ENCODE measurements at regions not wholly inside any gene's neighbourhood (a gene's known extent, or its start where the extent isn't known, plus 50 kb on each side); places are given as distances from the start of the nearest gene placed in this dataset.

DNA sequence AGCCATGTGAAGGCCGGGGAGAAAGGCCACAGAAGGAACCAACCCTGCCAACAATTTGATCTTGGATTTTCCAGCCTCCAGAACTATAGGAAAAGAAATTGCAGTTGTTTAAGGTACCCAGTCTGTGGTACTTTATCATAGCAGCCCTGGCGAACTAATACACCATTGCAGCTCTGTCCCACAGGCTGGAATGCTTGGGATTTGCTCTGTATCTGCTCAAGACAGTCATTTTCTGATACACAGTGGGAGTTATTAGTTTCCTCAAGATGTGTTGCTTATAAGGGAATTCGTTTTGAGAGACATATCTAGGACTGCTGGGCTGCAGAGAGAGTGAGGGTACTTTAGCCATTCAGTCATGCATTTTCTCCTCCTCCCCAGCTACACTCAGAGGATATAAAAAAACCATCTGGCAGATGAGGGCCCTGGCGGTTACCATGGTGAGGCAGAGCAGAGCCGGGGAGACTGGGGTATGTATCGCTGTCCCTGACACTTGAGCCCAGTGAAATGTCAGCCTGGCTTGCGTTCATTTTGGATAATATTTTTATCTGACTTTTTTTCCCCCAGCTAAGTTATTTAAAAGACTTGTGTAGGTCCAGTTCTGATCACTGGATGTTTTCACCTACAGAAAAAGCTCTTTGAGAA, 104.6 kb downstream of the DIRAS3 start:
- no peaks in the 10 kb centered on the region for H3K27me3 ChIP-seq
- WGBS, 2 donors, result 33 to 38% methylated on average over 7 of the region's 7 CpGs
- no peak overlapping the region for H3K4me3 ChIP-seq
- TF ChIP-seq, protein P1, sequence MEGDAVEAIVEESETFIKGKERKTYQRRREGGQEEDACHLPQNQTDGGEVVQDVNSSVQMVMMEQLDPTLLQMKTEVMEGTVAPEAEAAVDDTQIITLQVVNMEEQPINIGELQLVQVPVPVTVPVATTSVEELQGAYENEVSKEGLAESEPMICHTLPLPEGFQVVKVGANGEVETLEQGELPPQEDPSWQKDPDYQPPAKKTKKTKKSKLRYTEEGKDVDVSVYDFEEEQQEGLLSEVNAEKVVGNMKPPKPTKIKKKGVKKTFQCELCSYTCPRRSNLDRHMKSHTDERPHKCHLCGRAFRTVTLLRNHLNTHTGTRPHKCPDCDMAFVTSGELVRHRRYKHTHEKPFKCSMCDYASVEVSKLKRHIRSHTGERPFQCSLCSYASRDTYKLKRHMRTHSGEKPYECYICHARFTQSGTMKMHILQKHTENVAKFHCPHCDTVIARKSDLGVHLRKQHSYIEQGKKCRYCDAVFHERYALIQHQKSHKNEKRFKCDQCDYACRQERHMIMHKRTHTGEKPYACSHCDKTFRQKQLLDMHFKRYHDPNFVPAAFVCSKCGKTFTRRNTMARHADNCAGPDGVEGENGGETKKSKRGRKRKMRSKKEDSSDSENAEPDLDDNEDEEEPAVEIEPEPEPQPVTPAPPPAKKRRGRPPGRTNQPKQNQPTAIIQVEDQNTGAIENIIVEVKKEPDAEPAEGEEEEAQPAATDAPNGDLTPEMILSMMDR (IDR thresholded peaks at IDR 0.05), result no peak
- peak overlapping the region in 7 of 10 donors; percentile 41 to 79 (median 61) for H3K27ac ChIP-seq
- peaks cover 2 to 30% (median 22%) of the 10 kb centered on the region in 9 donors for H3K4me1 ChIP-seq
- no peaks in the 10 kb centered on the region for H3K9me3 ChIP-seq
- intact Hi-C loops (cut with DNase I), result loop anchor here in 1 of 10 donors (2.0 to 5.0 kb wide), 2 partner anchors 65 to 71 kb away; no protein-coding TSS in a partner anchor
- DNase-seq (peak; percentile 29 to 45), ATAC-seq (peak; percentile 72 to 94 (median 90))
- no peaks in the 10 kb centered on the region for H3K36me3 ChIP-seq

DNA sequence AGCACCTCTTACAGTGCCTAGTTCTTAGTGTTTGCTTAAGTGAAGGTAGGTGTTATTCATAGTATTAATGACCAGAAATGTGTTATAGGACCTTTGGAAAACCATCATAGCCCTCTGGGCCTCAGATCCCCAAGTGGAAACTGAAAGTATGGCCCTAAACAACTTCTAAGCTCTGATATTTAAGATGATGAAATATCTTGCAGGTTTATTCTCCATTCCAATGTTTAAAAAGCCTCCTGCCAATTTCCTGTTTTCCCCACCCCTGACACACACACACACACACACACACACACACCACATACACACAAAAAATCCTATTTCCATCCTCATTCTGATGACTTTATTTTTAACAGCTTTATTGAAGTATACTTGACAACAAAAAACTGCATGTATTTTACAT, 108.2 kb downstream of the DIRAS3 start:
- Histone ChIP-seq H3K9me3 (no peaks in the 10 kb centered on the region), H3K4me3 (no peak overlapping the region), H3K27me3 (no peaks in the 10 kb centered on the region), H3K27ac (no peak overlapping the region), H3K36me3 (no peaks in the 10 kb centered on the region), H3K4me1 (peaks cover 9 to 46% (median 30%) of the 10 kb centered on the region in 9 donors)
- TF ChIP-seq, protein P1 (IDR thresholded peaks at IDR 0.05), result no peak
- intact Hi-C loops (cut with DNase I), result no loop called here
- ATAC-seq, result no peak
- no peak for DNase-seq

DNA sequence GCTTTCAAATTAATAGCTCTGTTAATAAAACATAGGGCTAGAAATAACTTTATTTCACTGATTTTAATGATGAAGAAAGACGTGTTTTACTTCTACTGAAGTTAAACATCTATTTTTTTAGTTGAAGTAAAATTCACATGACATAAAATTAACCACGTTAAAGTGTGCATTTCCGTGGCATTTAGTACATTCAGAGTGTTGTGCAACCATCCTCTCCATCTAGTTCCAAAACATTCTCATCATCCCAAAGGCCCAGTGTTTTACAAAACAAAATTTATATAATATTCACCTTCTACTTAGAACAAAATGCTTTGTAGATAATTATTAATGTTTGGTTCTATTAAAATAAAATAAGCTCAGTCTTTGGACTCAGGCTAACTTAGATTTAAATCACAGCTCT, 108.5 kb upstream of the GNG12 start:
- Histone ChIP-seq H3K4me3 (no peak overlapping the region), H3K27me3 (no peaks in the 10 kb centered on the region), H3K9me3 (no peaks in the 10 kb centered on the region), H3K27ac (no peak overlapping the region), H3K36me3 (no peaks in the 10 kb centered on the region), H3K4me1 (peaks cover 9 to 45% (median 26%) of the 10 kb centered on the region in 9 donors)
- TF ChIP-seq, protein P1 (IDR thresholded peaks at IDR 0.05), result no peak
- ATAC-seq (no peak), DNase-seq (no peak)
- WGBS, 2 donors, result 72 to 78% methylated on average over 3 of the region's 3 CpGs
- intact Hi-C loops (cut with DNase I), result no loop called here

- no peak for DNase-seq
- Histone ChIP-seq H3K36me3 (no peaks in the 10 kb centered on the region), H3K4me1 (peaks cover 9 to 39% (median 21%) of the 10 kb centered on the region in 9 donors), H3K9me3 (no peaks in the 10 kb centered on the region), H3K27me3 (no peaks in the 10 kb centered on the region), H3K4me3 (no peak overlapping the region), H3K27ac (no peak overlapping the region)
- WGBS, 2 donors, result 92 to 93% methylated on average over 4 of the region's 4 CpGs
- TF ChIP-seq, protein P1 (IDR thresholded peaks at IDR 0.05), result no peak
- ATAC-seq, result no peak
- intact Hi-C loops (cut with DNase I), result no loop called here
Observed at GRCh38 chr1:67941155-67941554, 107.9 kb upstream of the GNG12 start.

All from heart right ventricle (tissue), 16 donors.